Pancreas (tissue), 10 donors: ENCODE measurements at regions not wholly inside any gene's neighbourhood (a gene's known extent, or its start where the extent isn't known, plus 50 kb on each side); places are given as distances from the start of the nearest gene placed in this dataset.

Experiments used
- ATAC-seq, 4 donors: fragments of 200-7000 bp; cut with Tn5 transposase; one replicate each; pipeline versions ENCODE4 v1.8.0 to v1.9.1; 2020; ENCODE audit warnings: mild to moderate bottlenecking in 4 of 4, moderate library complexity in 4 of 4
- DNase-seq, 6 donors: peaks; one replicate each; pipeline ENCODE4 v3.0.0-alpha.2; 2020
- FAIRE-seq: peaks from 2 replicates; lab custom pipeline; 2012; peaks lifted over from hg19 to GRCh38; lab: Jason Lieb, UNC
- H3K27ac ChIP-seq, 4 donors: fragments of 200-600 bp; sonication (generic); 1 replicate in 3 of 4; 2 replicates in 1 of 4; pipeline versions ENCODE4 v1.5.0 to v1.8.0; 2020
- H3K27me3 ChIP-seq, 4 donors: fragments of 200-600 bp; one replicate each; pipeline ENCODE4 v1.8.0; 2021
- H3K36me3 ChIP-seq, 3 donors: fragments of 200-600 bp; sonication (generic) in 1 of 3; one replicate each; pipeline versions ENCODE4 v1.5.0 to v1.8.0; 2020 to 2021
- H3K4me1 ChIP-seq, 3 donors: fragments of 200-600 bp; one replicate each; pipeline ENCODE4 v1.8.0; 2021
- H3K4me3 ChIP-seq, 4 donors: fragments of 200-600 bp; sonication (generic) in 2 of 4; one replicate each; pipeline versions ENCODE4 v1.5.0 to v1.8.0; 2020 to 2021
- H3K9me3 ChIP-seq, 4 donors: fragments of 200-600 bp; one replicate each; pipeline ENCODE4 v1.8.0; 2021
- WGBS, 2 donors: extraction: QIAGEN DNeasy Blood & Tissue Kit; methylation state at CpG; one replicate each; pipeline ENCODE4 v1.1.7; 2013; 5-methylcytosine and 5-hydroxymethylcytosine counted together
- intact Hi-C, 3 donors: fragments of 100-400 bp; cut with DNase I; formaldehyde crosslinking; loops; one replicate each; pipeline versions ENCODE4 v1.11.1 to v1.14.2; 2022
- TF ChIP-seq, protein P1 (sequence below), 4 donors: fragments of 200-600 bp; sonication (generic) in 3 of 4; IDR thresholded peaks; one replicate each; pipeline versions ENCODE4 v1.5.0 to v1.8.0; 2021; ENCODE audit warnings: antibody characterized with exemption in 4 of 4
- donor health status: healthy with polysubstance abuse.
- donor health status: DM: no; HTN: no; CAD: no; lungs with moderate emphysema.
- donor health status: DM: no; HTN: no; CAD: no.
- donor health status: control.
- donor health status: control.
- donor health status: Bipolar disorder and iron deficiency.
- donor health status: DM: yes; HTN: yes; CAD: no.
- donor health status: DM: no; HTN: no; CAD: no.
- donor health status: DM: no; HTN: no; CAD: no.
- donor health status: DM: yes; HTN: yes; CAD: no.

DNA sequence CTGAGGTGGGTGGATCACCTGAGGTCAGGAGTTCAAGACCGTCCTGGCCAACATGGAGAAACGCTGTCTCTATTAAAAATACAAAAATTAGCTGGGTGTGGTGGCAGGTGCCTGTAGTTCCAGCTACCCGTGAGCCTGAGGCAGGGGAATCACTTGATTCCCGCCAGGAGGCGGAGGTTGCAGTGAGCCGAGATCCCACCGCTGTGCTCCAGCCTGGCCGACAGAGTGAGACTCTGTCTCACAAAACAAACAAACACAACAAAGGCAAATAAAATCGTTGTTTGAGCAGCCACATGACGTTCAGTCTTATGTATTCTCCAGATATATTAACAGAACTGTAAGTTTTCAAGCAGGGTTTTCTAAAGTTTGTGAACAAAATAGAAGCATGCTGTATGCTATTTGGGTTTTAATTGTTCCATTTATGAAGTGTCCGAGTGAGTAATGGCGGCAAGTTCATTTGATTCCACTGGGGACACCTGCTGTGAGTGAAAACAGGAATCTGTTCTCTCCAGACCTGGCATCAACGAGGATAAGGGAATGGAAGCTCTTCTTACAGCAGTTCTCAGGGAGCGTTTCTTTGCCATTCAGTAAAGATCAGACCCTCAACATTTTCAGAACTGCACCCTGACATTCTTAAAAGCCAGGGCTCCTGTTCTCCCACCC is 122.5 kb upstream of the PITRM1 start:
- Histone ChIP-seq H3K4me3 (no peak overlapping the region), H3K27me3 (no peaks in the 10 kb centered on the region), H3K4me1 (peaks cover 0 to 3% (median 0%) of the 10 kb centered on the region in 3 donors), H3K9me3 (no peaks in the 10 kb centered on the region), H3K36me3 (no peaks in the 10 kb centered on the region), H3K27ac (no peak overlapping the region)
- no peak for FAIRE-seq
- ATAC-seq: peak in 1 of 4 donors; percentile 45
- DNase-seq: no peak
- WGBS, 2 donors: 37 to 54% methylated on average over 14 of the region's 14 CpGs
- TF ChIP-seq, protein P1, sequence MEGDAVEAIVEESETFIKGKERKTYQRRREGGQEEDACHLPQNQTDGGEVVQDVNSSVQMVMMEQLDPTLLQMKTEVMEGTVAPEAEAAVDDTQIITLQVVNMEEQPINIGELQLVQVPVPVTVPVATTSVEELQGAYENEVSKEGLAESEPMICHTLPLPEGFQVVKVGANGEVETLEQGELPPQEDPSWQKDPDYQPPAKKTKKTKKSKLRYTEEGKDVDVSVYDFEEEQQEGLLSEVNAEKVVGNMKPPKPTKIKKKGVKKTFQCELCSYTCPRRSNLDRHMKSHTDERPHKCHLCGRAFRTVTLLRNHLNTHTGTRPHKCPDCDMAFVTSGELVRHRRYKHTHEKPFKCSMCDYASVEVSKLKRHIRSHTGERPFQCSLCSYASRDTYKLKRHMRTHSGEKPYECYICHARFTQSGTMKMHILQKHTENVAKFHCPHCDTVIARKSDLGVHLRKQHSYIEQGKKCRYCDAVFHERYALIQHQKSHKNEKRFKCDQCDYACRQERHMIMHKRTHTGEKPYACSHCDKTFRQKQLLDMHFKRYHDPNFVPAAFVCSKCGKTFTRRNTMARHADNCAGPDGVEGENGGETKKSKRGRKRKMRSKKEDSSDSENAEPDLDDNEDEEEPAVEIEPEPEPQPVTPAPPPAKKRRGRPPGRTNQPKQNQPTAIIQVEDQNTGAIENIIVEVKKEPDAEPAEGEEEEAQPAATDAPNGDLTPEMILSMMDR (IDR thresholded peaks at IDR 0.05): no peak
- intact Hi-C loops: no loop called here

DNA sequence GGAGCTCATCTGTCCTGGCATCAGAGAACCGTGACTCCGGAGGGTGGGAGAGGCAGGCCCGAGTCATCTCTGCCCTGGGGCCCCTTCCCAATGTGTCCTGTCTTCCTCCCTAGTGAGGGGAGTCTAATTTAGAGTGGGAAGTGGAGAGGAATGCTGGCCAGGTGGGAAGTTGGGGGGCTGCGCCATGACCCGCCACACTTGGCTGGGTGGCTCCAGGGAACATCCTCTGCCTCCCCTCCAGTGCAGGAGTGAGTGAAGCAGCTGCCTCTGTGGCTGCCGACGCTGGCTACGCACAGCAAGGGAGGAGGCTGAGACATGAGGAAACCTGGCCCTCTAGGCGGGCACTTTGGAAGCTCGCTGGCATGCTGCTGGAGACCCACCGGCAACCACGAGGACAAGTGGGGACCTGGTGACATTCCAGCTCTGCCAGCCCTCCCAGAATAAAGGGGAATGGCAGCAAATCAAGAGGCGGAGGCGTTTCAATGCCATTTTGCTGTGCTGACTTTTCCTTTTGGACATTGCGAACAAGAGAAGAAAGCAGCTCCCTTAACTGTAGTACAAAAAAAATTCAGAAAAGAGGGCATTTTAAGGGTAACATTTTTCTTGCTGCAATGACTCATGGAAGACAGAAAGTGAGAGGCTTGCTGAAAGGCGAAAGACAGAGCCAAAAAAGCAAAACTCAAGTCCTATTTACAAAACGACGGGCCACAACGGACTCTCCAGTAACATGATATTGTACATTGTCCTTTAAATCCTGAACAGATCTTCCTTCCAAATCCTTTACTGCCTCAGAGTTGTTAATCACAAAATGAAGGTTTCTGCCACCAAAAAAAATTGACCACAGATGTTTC is 121.2 kb upstream of the PITRM1 start:
- Histone ChIP-seq H3K9me3 (no peaks in the 10 kb centered on the region), H3K36me3 (no peaks in the 10 kb centered on the region), H3K4me3 (no peak overlapping the region), H3K4me1 (peaks cover 0 to 3% (median 0%) of the 10 kb centered on the region in 3 donors), H3K27me3 (no peaks in the 10 kb centered on the region), H3K27ac (no peak overlapping the region)
- TF ChIP-seq, protein P1 (IDR thresholded peaks at IDR 0.05): no peak
- FAIRE-seq (no peak), ATAC-seq (no peak), DNase-seq (no peak)
- intact Hi-C loops: no loop called here
- WGBS, 2 donors: 81 to 87% methylated on average over 19 of the region's 19 CpGs

DNA sequence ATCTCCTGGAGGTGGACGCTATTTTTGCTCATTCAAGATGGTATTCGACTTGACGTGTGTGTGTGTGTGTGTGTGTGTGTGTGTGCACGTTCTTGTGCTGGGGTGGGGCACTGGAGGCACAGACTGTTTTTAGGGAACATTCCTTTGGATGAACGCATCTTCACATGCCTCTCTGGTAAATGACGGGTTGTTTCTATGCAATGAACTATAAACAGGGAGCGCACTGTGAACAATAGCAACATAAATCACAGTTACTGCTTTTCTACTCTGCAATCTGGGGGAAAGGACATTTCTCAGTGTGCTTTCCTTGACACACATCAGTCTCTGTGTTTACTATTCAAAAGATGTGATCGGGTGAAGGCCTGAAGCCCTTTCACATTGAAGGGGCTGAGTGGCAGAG is 120.1 kb upstream of the PITRM1 start:
- no peak for ATAC-seq
- H3K36me3 ChIP-seq: no peaks in the 10 kb centered on the region
- no peak overlapping the region for H3K27ac ChIP-seq
- intact Hi-C loops: no loop called here
- no peak for FAIRE-seq
- TF ChIP-seq, protein P1 (IDR thresholded peaks at IDR 0.05): no peak
- peaks cover 0 to 3% (median 0%) of the 10 kb centered on the region in 3 donors for H3K4me1 ChIP-seq
- DNase-seq: no peak
- no peaks in the 10 kb centered on the region for H3K9me3 ChIP-seq
- H3K4me3 ChIP-seq: no peak overlapping the region
- 78 to 85% methylated on average over 8 of the region's 8 CpGs for WGBS, 2 donors
- H3K27me3 ChIP-seq: no peaks in the 10 kb centered on the region

DNA sequence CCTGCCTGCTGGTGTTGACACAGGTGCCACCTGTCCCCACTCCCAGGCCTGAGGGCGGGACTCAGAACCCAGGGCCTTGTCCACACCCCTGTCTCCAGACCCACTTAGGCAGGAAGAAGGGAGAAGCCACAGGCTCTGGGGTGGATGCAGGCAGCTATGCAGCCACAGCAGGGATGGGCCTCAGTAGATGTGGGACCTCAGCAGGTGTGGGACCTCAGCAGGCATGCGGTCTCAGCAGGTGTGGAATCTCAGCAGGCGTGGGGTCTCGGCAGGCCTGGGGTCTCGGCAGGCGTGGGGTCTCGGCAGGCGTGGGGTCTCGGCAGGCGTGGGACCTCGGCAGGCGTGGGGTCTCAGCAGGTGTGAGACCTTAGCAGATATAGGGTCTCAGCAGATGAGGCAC is 118.0 kb upstream of the PITRM1 start:
- Histone ChIP-seq H3K27ac (no peak overlapping the region), H3K4me3 (no peak overlapping the region), H3K9me3 (no peaks in the 10 kb centered on the region), H3K27me3 (no peaks in the 10 kb centered on the region), H3K36me3 (no peaks in the 10 kb centered on the region), H3K4me1 (peaks cover 0 to 3% (median 0%) of the 10 kb centered on the region in 3 donors)
- no peak for DNase-seq
- intact Hi-C loops: no loop called here
- FAIRE-seq: no peak
- no peak for ATAC-seq
- TF ChIP-seq, protein P1 (IDR thresholded peaks at IDR 0.05): no peak
- 58 to 59% methylated on average over 12 of the region's 12 CpGs for WGBS, 2 donors
